ENCODE measurements at regions not wholly inside any gene's neighbourhood (a gene's known extent, or its start where the extent isn't known, plus 50 kb on each side); places are given as distances from the start of the nearest gene placed in this dataset.
"Not testable (repeated sequence)": the region's sequence is repeated elsewhere in the genome, so short reads cannot be mapped to it uniquely, and the experiment has no call there.

DNA sequence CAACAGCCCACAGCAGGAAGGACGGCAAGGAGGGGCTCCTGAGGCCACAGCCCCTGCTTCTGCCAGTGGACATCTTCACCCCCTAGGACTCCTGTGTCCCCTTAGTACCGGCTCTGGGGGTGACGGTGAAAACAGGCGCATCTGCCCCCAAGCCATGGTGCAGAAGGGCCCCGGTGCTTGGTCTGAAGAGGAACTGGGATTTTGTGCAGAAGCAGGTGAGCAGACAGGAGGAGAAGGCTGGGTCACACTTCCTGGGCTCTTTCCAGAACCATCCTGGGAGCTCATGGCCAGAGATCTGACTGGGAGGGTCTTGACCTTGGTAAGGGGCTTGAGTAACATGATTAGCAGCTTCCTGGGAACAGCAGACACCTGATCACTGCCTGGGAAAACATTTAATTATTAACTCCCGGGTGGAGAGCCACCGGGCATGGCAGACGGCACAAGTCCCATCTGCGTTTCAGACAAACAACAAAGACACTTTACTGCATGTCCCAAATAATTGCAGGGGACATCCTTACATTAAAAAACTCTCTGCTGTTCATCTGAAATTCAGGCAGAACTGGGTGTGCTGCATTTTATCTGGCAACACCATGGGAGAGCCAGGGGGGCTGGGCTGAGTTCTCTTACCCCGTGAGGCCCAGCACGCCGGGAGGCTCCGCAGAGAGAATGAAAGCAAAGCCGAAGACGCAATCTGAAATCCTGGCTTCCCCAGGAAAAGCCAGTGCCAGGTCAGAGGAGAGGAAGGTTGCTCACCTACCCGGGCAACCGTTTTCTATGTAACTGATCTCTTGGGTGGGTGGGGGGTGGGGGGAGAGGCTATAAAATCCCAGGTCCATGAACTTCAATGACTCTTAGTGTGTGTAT, 1542.8 kb downstream of the TSPY10 start:
- Histone ChIP-seq H3K27ac (ENCODE audit: low read depth, low read length, poor library complexity, severe bottlenecking) (no peak overlapping the region), H3K79me2 (ENCODE audit: insufficient read depth, low read depth, low read length) (no peaks in the 10 kb centered on the region), H3K36me3 (ENCODE audit: insufficient read depth, low read length) (no peaks in the 10 kb centered on the region), H3K4me2 (ENCODE audit: low read length) (no peak overlapping the region), H4K20me1 (ENCODE audit: insufficient read depth, low read length) (no peaks in the 10 kb centered on the region), H3K4me1 (ENCODE audit: insufficient read depth, low read length, poor library complexity, severe bottlenecking) (no peaks in the 10 kb centered on the region), H3K9me2 (ENCODE audit: insufficient read depth, low read length) (no peaks in the 10 kb centered on the region), H3K9me3 (ENCODE audit: low read length) (no peaks in the 10 kb centered on the region), H2AFZ (ENCODE audit: low read length) (no peak overlapping the region), H3K4me3 (ENCODE audit: low read depth, low read length, poor library complexity, severe bottlenecking) (no peak overlapping the region)
- BruUV-seq (replicated peaks): no TSS peak
- intact Hi-C loops (cut with micrococcal nuclease; ENCODE audit: unreplicated experiment): no loop called here
- TF ChIP-seq EZH2phosphoT487 (IDR thresholded peaks at IDR 0.05; ENCODE audit: borderline replicate concordance, low read depth, low read length): no peak
- TF ChIP-seq, protein P1, sequence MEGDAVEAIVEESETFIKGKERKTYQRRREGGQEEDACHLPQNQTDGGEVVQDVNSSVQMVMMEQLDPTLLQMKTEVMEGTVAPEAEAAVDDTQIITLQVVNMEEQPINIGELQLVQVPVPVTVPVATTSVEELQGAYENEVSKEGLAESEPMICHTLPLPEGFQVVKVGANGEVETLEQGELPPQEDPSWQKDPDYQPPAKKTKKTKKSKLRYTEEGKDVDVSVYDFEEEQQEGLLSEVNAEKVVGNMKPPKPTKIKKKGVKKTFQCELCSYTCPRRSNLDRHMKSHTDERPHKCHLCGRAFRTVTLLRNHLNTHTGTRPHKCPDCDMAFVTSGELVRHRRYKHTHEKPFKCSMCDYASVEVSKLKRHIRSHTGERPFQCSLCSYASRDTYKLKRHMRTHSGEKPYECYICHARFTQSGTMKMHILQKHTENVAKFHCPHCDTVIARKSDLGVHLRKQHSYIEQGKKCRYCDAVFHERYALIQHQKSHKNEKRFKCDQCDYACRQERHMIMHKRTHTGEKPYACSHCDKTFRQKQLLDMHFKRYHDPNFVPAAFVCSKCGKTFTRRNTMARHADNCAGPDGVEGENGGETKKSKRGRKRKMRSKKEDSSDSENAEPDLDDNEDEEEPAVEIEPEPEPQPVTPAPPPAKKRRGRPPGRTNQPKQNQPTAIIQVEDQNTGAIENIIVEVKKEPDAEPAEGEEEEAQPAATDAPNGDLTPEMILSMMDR (conservative IDR thresholded peaks at IDR 0.05; ENCODE audit: low read length): no peak
- CTCF ChIA-PET (ENCODE audit: unreplicated experiment): no interaction called here
- POLR2A ChIA-PET: no interaction called here
- no peak for DNase-seq (ENCODE audit: low spot score)

DNA sequence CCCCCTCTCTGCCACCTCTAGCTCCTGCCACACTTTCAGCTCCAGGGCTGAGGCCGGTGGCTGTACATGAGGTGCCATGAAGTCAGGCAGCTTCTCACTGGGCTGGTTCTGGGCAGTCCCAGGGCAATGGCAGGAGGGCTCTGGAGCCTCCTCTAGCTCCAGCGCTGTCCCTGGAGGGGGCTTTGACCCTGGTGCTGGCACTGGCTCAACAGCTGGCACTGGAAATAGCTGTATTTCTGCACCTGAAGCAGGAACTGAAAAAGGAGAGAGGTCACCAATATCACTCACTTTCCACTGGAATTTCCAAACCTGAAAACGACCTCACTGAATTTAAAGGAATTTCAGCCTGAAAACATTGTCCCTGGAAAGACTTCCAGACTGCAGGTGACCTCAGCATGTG, 1558.1 kb downstream of the TSPY10 start:
- H3K9me2 ChIP-seq (ENCODE audit: insufficient read depth, low read length); CTCF ChIA-PET (ENCODE audit: unreplicated experiment); H3K79me2 ChIP-seq (ENCODE audit: insufficient read depth, low read depth, low read length); H2AFZ ChIP-seq (ENCODE audit: low read length); BruUV-seq (replicated peaks); H3K27ac ChIP-seq (ENCODE audit: low read depth, low read length, poor library complexity, severe bottlenecking); H3K9me3 ChIP-seq (ENCODE audit: low read length); H3K4me1 ChIP-seq (ENCODE audit: insufficient read depth, low read length, poor library complexity, severe bottlenecking); intact Hi-C loops (cut with micrococcal nuclease; ENCODE audit: unreplicated experiment); H3K36me3 ChIP-seq (ENCODE audit: insufficient read depth, low read length); H4K20me1 ChIP-seq (ENCODE audit: insufficient read depth, low read length); H3K4me2 ChIP-seq (ENCODE audit: low read length); H3K4me3 ChIP-seq (ENCODE audit: low read depth, low read length, poor library complexity, severe bottlenecking); DNase-seq (ENCODE audit: low spot score); POLR2A ChIA-PET: not testable (repeated sequence)

DNA sequence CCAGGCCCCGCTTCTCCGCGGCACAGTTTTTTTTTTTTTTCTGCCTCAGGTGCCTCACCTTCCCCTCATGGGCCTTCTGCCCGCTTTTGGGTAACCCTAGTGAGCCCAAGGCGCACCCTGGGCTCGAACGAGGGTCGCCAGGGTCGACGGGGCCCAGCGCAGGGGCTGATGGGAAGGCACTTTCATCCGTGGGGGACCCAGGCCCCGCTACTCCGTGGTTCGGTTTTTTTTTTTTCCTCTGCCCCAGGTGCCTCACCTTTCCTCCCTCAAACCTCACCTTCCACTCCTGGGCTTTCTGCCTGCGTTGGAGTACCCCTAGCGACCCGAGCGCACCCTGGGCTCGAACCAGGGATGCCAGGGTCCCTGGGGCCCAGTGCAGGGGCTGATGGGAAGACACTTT, 1569.8 kb downstream of the TSPY10 start:
- H3K4me2 ChIP-seq (ENCODE audit: low read length); H3K79me2 ChIP-seq (ENCODE audit: insufficient read depth, low read depth, low read length); H3K9me3 ChIP-seq (ENCODE audit: low read length); H3K36me3 ChIP-seq (ENCODE audit: insufficient read depth, low read length); H3K27ac ChIP-seq (ENCODE audit: low read depth, low read length, poor library complexity, severe bottlenecking); CTCF ChIA-PET (ENCODE audit: unreplicated experiment); POLR2A ChIA-PET; H2AFZ ChIP-seq (ENCODE audit: low read length); H3K4me1 ChIP-seq (ENCODE audit: insufficient read depth, low read length, poor library complexity, severe bottlenecking); BruUV-seq (replicated peaks); H3K4me3 ChIP-seq (ENCODE audit: low read depth, low read length, poor library complexity, severe bottlenecking); intact Hi-C loops (cut with micrococcal nuclease; ENCODE audit: unreplicated experiment); DNase-seq (ENCODE audit: low spot score); H3K9me2 ChIP-seq (ENCODE audit: insufficient read depth, low read length); H4K20me1 ChIP-seq (ENCODE audit: insufficient read depth, low read length): not testable (repeated sequence)

DNA sequence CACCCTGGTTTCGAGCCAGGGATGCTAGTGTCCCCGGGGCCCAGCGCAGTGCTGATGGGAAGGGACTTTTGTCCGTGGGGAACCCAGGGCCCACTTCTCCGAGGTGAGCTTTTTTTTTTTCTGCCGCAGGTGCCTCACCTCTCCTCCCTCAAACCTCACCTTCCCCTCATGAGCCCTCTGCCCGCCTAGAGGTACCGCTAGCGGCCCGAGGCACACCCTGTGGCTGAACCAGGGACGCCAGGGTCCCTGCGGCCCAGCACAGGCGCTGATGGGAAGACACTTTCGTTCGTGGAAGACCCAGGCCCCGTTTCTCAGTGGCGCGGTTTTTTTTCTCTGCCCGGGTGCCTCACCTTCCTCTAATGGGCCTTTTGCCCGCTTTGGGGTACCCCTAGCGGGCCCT, 1570.7 kb downstream of the TSPY10 start:
- POLR2A ChIA-PET; H3K79me2 ChIP-seq (ENCODE audit: insufficient read depth, low read depth, low read length); H3K4me3 ChIP-seq (ENCODE audit: low read depth, low read length, poor library complexity, severe bottlenecking); intact Hi-C loops (cut with micrococcal nuclease; ENCODE audit: unreplicated experiment); H3K9me3 ChIP-seq (ENCODE audit: low read length); H3K4me2 ChIP-seq (ENCODE audit: low read length); CTCF ChIA-PET (ENCODE audit: unreplicated experiment); BruUV-seq (replicated peaks); H3K9me2 ChIP-seq (ENCODE audit: insufficient read depth, low read length); H4K20me1 ChIP-seq (ENCODE audit: insufficient read depth, low read length); H2AFZ ChIP-seq (ENCODE audit: low read length); H3K4me1 ChIP-seq (ENCODE audit: insufficient read depth, low read length, poor library complexity, severe bottlenecking); H3K36me3 ChIP-seq (ENCODE audit: insufficient read depth, low read length); DNase-seq (ENCODE audit: low spot score); H3K27ac ChIP-seq (ENCODE audit: low read depth, low read length, poor library complexity, severe bottlenecking): not testable (repeated sequence)
